ENCODE measurements at regions not wholly inside any gene's neighbourhood (a gene's known extent, or its start where the extent isn't known, plus 50 kb on each side); places are given as distances from the start of the nearest gene placed in this dataset.

- in situ Hi-C loops (cut with MboI; ENCODE audit: low sequenced_read_pairs) = no loop called here
These were observed 261.2 kb upstream of the ANKRD55 start for GRCh38 chr5:56494300-56494731.

GRCh38 chr5:56493766-56494165 lies 260.6 kb upstream of the ANKRD55 start:
- in situ Hi-C loops (cut with MboI; ENCODE audit: low sequenced_read_pairs) = no loop called here

DNA sequence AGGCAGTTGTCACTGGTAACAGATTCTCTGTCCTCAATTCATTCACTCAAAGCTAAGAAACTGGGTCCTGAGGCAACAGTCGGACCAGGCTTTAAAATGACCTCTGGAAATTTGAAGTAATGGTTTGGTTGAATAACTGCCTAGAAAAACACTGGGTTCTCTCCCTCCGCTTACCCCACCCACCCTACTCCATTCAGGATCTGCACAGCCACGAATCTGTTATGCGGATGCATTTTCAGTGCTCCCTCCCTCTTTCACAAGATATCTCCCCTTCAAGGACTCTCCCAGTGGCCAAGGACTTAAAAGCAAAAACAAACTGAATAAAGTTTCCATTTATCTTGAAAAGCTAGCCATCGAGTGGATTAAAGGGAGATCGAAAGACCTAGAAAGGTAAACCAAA lies 260.2 kb upstream of the ANKRD55 start:
- in situ Hi-C loops (cut with MboI; ENCODE audit: low sequenced_read_pairs) = no loop called here

DNA sequence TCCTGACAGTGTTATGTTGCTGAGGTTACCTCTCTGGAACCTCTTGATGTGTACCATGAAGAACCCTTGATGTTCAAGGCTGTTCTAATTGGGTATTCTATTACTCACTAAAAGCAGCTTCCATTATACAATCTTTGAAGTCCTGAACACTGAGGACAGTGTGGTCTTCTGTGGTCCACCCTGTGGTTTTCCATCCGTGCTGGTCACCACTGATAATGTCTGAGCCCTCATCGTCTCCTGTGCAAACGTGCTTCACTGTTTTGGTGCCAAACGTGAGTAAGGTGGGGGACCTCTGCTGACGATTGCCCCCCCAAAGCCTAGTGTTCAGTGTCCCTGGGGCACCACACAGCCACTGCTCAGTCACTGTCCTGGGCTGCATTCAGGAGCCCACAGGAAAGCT lies 259.7 kb upstream of the ANKRD55 start:
- in situ Hi-C loops (cut with MboI; ENCODE audit: low sequenced_read_pairs) = no loop called here

DNA sequence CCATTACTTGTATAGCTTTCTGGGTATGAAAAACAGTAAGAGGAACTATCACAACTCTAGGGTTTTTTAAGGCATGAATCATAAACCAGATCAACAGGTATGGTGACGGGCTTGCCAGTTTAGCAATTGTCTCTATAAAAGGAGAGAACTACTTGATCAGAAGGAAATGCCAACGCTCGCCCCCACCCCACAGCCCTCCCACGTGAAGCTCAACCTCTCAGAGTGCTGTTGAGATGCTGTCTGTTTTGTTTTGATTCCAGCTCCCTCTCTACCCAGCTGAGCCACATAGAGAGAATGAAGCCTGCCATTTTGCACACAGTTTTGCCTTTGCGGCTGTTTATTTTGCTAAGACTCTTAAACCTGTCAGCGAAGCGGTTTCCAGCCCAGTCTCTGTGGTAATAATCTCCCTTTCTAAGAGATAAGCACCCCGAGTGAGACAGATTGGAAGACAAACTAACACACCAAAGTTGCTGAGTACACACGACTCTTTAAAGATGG lies 257.9 kb upstream of the ANKRD55 start:
- in situ Hi-C loops (cut with MboI; ENCODE audit: low sequenced_read_pairs) = no loop called here

DNA sequence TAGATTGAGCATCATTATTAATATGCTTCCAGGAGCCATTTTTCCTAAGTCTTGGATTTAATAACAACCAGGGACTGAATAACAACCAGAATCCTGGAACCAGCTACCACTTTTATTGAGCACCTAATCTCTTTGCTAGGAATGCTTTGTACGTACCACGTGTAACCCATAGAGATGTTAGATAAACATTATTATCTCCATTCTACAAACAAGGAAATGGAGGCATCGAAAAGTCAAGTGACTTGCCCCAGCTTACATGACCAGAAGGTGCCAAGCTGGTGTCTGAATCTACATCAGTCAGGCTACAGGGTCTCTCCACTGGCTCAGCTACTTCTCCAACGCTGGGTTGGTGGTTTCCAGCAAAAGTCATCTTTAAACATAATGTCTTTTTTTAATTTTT lies 256.1 kb upstream of the ANKRD55 start:
- in situ Hi-C loops (cut with MboI; ENCODE audit: low sequenced_read_pairs) = no loop called here

DNA sequence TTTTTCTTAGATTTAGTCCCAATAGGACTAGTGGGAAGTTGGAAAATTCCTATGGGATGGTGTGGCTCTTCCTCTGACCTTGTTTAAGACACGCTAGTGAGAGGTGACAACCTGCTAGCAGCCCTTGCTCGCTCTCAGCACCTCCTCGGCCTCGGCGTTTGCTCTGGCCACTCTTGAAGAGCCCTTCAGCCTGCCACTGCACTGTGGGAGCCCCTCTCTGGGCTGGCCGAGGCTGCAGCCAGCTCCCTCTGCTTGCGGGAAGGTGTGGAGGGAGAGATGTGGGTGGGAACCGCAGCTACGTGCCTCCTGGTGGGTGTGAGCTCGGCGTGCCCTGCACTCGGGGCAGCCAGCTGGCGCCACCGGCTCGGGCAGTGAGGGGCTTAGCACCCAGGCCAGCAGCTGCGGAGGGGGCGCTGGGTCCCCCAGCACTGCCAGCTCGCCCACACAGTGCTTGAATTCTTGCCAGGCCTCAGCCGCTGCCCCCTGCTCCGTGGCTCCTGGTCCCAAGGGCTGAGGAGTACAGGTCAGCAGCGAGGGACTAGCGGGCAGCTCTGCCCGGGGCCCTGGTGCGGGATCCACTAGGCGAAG lies 254.5 kb upstream of the ANKRD55 start:
- in situ Hi-C loops (cut with MboI; ENCODE audit: low sequenced_read_pairs) = no loop called here

DNA sequence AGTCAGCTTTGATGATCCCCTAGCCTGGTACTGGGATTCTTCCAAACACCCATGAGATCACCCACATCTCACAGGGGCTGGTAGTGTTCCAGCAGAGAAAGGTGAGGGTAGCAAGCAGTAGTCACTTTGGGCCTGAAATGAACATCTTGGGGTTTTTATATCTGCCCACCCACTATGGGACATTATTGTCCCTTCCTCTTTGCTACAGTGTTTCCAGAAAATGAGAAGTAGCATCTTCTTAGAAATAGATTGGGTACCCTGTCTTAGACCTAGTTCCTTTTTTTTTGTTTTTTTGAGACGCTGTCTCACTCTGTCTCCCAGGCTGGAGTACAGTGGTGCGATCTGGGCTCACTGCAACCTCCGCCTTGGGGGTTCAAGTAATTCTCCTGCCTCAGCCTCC lies 249.2 kb upstream of the ANKRD55 start:
- in situ Hi-C loops (cut with MboI; ENCODE audit: low sequenced_read_pairs) = no loop called here

DNA sequence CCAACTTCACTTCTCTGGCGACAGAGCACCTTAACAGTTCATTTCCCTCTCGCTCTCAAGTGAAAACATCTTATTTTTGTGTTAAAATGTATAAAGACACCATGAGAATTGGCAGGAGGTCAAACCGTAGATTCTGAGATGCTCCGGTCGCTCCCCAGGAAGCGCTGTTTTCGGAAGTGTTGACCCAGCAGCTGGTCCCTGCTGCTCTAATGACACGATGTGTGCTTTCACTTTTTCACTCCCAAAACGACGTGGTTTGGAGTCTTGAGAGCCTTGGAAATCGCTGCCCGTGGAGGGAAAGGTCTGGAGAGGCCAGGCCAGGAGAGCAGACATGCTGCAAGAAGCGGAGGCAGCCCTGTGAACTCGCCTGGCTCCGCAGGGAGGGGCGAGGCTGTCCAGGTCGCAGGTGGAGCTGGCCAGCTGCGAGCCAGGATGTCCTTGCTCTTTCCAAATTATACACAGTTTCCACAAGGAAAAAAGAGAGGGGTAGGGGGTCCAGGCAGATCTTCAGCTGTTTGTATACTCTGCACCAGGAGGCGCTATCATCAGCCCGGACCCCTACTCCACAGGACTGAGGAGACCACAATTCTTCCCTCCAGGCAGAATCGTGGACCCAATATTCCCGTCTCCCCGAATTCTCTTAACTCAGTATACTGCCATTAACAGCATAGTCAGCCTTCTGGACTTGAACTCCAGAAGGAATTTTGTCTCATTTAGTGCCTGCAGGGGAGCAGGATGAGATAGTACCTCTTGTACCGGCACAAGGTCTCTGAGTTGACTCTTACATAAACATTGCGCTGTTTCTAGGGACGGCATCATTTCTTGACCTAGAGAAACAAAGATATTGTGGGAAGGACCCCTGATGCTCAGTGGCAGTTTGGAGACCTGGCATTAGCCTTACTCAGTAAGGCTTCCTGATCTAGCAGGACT lies 248.6 kb upstream of the ANKRD55 start:
- in situ Hi-C loops (cut with MboI; ENCODE audit: low sequenced_read_pairs) = no loop called here

GRCh38 chr5:56480705-56481427 lies 247.7 kb upstream of the ANKRD55 start:
- in situ Hi-C loops (cut with MboI; ENCODE audit: low sequenced_read_pairs) = no loop called here

GRCh38 chr5:56480078-56480704 lies 247.1 kb upstream of the ANKRD55 start:
- in situ Hi-C loops (cut with MboI; ENCODE audit: low sequenced_read_pairs) = no loop called here

GRCh38 chr5:56479696-56480077 lies 246.6 kb upstream of the ANKRD55 start:
- in situ Hi-C loops (cut with MboI; ENCODE audit: low sequenced_read_pairs) = no loop called here

GRCh38 chr5:56479126-56479525 lies 246.0 kb upstream of the ANKRD55 start:
- in situ Hi-C loops (cut with MboI; ENCODE audit: low sequenced_read_pairs) = no loop called here

DNA sequence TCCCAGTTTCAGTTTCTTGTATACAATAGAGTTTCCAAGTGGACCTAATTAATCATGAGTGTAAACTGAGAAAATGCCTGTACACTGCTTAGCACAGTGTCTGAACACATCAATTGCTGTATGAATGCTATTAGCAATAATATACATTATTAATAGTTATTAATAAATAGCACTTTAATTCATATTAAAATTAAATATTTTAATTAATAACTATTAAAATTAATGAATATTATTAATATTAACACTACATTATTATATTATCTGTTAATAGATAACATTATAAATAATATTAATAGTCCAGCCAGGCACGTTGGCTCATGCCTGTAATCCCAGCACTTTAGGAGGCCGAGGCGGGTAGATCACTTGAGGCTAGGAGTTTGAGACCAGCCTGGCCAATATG lies 244.9 kb upstream of the ANKRD55 start:
- in situ Hi-C loops (cut with MboI; ENCODE audit: low sequenced_read_pairs) = no loop called here

DNA sequence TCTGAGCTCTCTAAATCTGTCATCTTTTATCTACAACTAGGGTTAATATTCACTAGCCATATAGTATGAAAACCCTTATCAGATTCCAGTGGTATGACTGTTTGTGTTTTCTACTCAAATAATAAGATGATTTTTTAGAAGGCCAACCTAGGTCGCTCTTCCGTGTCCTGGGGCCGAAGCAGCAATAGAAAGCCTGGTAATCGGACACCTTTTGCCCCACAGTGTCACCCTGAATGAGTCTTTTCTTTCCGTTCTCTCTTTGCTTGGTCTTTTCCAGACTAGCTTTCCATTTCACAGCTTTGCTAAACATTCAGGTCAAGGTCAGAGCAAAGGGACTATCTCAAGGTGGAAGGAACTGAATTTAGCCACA lies 243.3 kb upstream of the ANKRD55 start:
- in situ Hi-C loops (cut with MboI; ENCODE audit: low sequenced_read_pairs) = no loop called here

GRCh38 chr5:56475689-56476486 lies 242.8 kb upstream of the ANKRD55 start:
- in situ Hi-C loops (cut with MboI; ENCODE audit: low sequenced_read_pairs) = no loop called here

DNA sequence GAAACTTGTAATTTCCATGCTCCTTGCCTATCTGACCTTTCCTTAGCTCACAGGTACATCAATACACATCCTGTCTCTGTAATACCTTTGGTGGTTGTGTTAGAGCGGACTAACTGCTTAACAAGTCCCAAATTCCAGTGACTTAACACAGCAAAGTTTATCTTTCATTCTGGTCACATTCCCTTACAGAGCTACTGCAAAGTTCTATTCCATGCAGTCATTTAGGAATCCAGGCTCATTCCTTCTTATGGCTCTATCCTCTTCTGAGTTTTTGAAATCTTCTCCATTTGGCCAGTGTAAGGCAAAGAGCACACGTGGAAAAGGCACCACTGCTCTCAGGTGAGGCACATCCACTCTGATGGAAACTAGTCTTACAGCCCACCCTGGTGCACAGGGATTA lies 238.6 kb upstream of the ANKRD55 start:
- in situ Hi-C loops (cut with MboI; ENCODE audit: low sequenced_read_pairs) = no loop called here

DNA sequence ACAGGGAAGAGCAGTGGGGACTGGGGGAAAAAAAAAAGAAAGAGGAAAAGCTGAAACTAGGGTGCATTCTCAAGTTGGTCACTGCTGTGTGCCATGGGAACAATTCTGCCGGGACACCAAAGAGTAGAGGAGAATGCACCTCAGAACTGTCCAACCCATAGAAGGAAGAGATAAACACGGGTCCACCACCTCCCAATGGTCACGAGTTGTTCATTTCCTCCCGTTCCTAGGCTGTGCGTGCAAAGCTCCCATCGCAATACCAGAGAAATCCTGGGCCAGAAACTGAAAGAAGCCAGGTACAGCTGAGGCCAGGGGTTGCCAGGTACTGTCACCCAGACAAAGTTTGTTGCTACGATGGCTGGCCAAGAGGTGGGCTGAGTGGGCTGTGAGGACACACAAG lies 236.9 kb upstream of the ANKRD55 start:
- in situ Hi-C loops (cut with MboI; ENCODE audit: low sequenced_read_pairs) = no loop called here

GRCh38 chr5:56468277-56468676 lies 235.1 kb upstream of the ANKRD55 start:
- in situ Hi-C loops (cut with MboI; ENCODE audit: low sequenced_read_pairs) = no loop called here

DNA sequence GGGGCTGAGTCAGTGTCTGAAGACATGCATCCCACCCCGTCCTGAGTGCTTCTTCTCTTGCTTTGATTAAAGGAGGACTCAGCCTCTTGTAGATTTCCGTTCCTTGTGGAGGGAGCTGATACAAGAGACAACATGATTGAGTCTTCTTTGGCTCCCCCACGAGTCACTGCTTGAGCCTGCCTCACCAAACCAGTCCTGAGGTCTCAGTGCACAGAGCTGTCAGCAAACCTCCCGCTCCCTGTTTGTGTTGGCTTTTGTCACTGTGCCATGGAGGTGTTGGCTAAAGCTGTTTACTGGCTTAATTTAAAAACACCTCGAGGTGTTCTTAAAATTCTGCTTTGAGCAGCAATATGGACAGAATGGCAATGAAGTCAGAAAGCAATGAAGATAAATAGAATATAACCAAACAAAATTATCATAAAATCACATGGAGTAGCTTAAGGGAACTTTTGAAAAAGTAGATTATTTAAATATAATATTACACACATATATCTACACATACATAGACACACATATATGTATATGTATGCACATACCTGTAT lies 234.1 kb upstream of the ANKRD55 start:
- in situ Hi-C loops (cut with MboI; ENCODE audit: low sequenced_read_pairs) = no loop called here

Measured in HL-60/S4 treated with phorbol 12-myristate 13-acetate at 8.2 ng/mL for 4 days and 3 days (cell line).